HUDEP-2 (cell line): ENCODE measurements at regions not wholly inside any gene's neighbourhood (a gene's known extent, or its start where the extent isn't known, plus 50 kb on each side); places are given as distances from the start of the nearest gene placed in this dataset.

Experiments
- DNase-seq, 76 experiments: peaks; one replicate each; lab custom pipeline; 2025; ENCODE audit not compliant: unreplicated experiment in 76 of 76; lab: John Stamatoyannopoulos, UW

GRCh38 chr20:20835897-20836296 is 123.5 kb upstream of the RALGAPA2 start:
- no peak for DNase-seq

- no peak for DNase-seq
Observed at GRCh38 chr20:20834008-20834407, 121.6 kb upstream of the RALGAPA2 start.

DNA sequence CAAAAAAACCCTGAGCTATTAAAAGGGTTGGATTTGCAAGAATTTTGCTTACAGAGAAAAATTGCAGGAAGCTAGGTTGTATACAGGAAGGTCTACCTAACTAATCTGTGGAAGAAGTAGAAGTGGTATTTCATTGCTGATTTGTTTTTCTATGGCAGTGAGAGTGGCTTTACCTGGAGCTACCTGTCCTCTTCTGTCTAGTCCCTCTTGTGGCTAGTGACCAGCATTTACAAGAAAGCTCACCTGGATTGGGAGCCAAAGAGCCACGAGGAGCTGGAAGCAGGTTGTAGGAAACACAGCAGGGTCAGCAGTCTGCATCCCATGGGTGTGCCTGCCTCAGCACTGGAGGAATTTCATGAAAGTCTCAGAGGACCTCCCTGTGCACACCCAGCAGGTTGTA is 120.3 kb upstream of the RALGAPA2 start:
- no peak for DNase-seq

- DNase-seq = no peak
Observed at GRCh38 chr20:20831794-20832193, 119.3 kb upstream of the RALGAPA2 start.

DNA sequence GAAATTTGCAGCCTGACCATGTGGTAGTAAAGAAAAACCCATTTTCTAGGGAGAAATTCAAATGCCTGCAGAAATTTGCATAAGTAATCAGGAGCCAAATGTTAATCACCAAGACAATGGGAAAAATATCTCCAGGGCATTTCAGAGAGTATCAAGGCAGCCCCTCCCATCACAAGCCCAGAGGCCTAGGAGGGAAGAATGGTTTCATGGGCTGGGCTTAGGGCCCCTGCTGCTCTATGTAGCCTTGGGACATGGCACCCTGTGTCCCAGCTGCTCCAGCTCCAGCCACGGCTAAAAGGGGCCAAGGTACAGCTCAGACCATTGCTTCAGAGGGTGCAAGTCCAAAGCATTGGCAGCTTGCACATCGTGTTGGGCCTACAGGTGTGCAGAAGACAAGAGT is 117.2 kb upstream of the RALGAPA2 start:
- DNase-seq = no peak

DNA sequence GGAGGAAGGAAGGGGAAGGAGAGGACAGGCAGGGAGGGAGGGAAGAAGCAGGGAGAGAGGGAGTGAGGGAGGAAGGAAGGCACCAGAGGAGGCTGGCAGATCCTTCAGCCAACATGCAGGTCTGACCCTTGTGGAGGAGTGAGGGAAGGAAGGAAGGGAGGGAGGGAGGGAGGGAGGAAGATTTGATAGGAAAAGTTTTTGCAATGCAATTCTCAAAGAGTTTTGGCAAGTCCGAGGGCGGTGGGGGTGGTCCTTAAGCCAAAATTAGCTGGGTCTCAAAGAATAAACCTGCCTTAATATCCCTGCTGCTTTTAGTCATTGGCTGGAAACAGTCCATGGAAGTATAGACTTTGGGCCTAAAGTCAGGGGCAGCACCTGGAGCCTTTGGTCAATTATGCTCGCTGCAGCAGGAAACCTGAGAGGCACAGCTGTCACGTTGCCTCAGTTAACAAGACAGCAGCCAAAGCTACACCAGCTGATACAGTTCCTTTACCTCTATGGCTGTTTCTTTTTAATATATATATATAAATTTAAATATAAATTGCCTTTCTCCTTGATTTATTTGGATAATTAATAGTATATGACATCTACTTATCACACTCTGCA is 115.7 kb upstream of the RALGAPA2 start:
- no peak for DNase-seq

DNA sequence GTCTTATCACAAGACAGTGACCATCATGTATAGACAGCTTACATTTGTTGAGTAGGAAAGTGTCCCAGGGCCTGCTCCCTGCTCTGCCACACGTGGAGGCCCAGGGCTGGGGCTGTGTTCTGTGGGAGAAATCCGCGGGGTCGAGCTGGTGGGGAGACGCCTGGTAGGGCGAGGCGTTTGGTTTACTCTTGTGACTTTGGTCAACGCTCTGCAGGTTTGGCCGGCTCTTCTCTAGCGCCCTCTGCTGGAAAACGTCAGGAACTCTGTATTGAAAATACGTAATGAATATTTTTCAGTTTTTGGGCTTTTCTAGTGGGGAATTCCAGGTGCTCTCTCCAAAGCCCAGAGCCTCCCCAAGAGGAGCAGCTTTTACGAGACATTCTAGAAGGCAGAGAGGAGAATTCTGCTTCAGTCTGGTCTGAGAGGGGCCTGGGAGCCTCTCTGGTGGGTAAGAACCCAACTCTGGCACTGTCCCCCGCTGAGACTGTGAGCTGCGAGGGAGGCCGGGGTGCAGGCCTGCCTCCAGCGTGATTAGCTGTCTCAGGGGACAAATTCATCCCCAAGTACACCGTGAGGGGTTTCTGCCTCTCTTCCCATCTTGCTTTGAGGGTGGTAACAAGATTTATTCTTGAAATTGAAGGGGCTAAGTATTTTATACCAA is 112.6 kb upstream of the RALGAPA2 start:
- peak in 56 of 76 experiments; percentile 1 to 73 (median 30) for DNase-seq

GRCh38 chr20:20823476-20823881 is 111.0 kb upstream of the RALGAPA2 start:
- no peak for DNase-seq

- no peak for DNase-seq
Observed at GRCh38 chr20:20821484-20822260, 109.2 kb upstream of the RALGAPA2 start.

DNA sequence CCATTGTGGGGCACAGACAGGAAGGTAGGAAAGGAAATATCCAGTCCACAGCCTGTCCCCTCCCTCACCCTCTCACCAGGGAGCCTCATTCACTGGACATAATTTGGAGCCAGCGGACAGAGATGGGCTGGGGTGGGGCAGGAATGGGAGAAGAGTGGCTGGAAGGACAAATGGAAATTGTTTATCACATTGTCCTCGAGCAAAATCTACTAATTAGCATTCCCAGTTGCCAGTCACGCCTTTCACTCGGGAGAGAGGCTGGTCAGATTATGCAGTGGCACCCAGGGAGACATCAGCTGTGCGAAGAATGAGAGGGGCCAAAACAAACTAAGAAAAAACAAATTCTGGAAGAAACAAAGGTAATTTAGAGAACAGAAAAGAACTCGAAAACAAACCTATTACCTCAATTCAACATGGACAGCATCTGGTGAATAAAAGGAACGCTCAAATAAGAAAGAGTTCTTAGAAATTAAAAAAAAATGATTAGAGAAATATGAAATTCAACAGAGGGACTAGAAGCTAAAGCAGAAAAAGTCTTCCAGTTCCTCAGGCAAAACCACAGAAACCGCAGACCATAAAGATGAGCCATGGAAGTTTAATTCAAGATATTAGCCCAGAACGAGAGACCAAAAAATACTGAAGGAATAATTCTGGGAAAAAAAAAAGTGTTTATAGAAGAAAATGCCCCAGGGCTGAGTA is 108.5 kb upstream of the RALGAPA2 start:
- DNase-seq = no peak

- peak in 1 of 76 experiments; percentile 9 for DNase-seq
Observed at GRCh38 chr20:20820104-20820503, 107.7 kb upstream of the RALGAPA2 start.

DNA sequence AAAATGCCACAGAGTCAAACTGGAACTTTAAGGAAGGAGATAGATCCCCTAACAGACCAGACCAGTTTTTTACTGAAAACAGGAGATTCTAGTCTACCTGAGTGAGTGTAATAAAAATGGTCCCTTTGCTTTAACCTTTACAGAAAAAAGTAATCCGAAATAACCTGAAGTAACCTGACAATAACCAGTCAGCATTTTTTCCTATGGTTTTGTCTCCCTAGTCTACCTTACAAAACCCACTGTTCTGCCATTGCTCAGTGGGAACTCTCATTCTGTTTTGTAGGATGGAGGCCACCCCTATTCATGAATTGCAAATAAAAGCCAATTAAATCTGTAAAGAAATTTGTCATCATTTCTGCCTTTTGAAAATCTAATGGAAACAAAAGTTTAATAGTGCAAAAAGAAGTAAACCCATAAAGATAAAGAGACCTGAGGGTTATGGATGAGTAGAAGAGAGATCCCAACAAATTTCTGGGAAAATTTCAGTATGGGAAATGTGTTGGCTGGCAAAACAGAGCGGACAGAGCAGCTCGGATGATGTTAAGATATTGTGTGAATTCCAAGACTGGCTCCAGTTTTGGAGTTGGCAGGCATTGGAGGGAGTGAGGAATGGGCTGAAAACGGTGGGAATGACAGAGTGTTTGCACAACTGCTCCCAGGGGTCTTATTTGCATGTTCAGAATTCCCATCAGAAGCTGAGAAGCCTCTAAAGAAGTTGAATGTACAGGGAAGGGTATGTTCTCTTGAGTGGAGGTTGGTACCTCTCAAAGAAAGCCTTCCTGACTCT is 104.7 kb upstream of the RALGAPA2 start:
- no peak for DNase-seq

DNA sequence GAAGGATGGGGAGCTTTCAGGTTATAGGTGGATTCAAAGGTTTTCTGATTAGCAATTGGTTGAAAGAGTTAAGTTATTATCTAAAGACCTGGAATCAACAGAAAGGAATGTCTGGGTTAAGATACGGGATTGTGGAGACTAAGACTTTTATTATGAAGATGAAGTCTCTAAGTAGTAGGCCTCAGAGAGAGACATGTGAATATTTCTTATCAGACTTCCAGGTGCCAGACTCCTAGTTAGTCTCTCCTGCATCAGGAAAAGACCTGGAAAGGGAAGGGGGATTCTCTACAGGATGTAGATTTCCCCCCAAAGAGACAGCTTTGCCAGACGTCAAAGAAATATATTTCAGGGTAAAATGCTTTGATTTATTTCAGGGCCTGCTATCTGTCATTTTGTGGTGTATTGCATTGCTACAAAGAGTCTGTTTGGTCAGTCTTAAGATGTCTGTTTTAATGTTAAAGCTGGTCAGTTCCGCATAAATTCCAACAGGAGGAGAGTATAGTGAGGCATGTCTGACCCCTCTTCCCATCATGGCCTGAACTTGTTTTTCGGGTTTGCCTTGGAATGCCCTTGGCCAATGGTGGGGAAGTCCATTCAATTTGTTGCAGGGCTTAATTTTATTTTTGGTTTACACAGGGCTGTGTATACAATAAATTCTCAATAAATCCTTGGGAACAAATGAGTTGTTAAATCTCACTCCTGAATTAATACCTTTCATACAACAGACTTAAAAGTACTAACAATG is 103.4 kb upstream of the RALGAPA2 start:
- DNase-seq = no peak

GRCh38 chr20:20814685-20815084 is 102.2 kb upstream of the RALGAPA2 start:
- DNase-seq = no peak

DNA sequence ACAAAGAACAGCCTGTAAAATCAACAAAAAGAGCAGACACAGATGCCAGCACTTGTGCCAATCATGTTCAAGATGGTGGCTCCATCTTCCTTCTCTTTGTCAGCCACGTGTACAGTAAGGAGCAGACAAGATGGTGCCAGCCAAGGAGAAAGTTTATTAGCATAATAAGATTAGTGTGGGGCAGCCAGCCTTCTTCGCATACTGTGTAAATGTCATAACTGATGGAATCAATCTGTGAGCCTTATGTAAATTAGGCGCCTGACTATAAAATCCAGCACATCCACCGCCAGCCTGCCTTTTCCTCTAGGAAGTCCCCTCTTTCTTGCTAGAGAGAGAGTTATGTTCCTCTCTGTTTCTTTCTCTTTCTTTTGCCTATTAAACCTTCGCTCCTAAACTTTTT is 99.7 kb upstream of the RALGAPA2 start:
- DNase-seq = no peak

DNA sequence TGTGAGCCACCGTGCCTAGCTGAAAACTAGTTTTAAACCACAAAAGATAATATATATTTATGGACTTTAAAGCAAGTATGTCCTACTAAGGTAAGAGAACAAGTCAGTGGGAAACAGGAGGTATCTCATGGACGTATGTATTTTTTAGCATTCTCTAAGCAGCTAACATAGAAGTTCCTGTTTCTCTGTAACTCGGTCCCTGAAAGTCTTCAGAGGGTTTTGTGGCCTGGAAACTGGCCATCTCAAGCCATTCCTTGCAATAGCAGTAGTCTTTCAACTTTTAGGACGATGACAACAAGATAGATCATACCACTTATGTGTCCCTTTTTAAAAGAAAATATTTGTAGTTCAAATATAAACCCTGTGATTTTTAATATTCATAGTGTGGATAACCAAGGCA is 95.6 kb upstream of the RALGAPA2 start:
- no peak for DNase-seq

DNA sequence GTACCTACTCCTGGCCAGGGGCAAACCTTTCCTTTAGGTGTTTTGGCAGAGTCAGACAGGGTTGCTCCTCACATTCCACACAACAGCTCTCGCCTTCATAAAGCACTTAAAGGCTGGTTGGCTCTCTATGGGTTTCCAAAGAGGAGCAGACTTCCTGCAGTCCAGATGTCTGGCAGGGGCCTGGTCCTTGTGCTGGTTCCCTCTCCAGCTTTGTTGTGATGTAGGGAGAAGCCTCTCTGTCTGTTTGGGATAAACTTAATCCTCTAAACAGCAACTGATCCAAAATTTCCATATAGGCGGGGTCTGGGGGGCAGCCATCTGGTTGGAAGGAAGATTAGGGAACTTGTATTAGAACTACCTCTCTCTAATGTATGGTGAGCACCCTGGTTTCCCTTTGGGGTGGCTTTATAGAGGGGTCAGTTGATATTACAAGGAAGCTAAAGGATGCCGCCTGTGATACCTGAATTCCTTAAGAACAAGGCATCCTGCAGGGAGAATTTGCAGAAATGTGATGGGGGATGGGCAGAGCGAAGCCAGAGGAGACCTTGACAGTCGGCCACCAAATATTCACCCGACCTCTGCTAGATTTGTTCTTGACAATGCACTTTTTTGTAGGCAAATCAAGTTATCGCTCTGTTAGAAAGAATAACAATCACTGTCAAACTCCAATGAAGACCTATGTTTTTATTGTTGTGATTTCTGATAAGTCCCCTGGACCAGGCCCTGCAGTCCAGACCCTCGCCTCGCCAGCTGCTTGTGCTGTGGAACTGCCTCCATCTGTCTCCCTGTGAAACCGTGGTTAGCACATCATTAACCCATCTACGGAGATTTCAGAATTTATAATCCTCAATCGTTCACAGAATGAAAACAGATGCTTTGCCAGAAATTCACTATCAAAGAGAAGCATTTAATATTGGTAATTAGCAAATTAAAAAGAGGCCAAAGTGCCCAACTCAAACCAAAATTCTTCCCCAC is 94.0 kb upstream of the RALGAPA2 start:
- DNase-seq = no peak

DNA sequence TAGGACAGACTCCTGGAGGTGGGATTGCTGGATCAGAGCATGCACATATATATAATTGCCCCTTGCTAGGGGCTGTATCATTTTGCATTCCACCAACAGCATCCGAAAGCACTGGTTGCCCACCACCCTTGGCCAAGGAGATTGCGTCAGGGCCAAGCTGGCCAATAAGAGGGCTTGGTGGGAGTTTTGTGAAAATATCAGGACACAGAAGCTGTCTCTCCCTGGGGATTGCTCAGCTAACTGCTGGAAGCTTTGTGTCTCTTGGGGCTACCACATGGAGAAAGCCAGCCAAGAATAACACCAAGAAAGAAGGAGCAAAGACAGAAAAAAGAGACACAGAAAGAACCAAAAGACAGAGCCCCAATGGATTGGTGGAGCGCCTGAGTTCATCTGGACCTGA is 90.6 kb upstream of the RALGAPA2 start:
- DNase-seq = no peak

- DNase-seq = no peak
Observed at GRCh38 chr20:20802328-20802727, 89.9 kb upstream of the RALGAPA2 start.
